ENCODE measurements at regions not wholly inside any gene's neighbourhood (a gene's known extent, or its start where the extent isn't known, plus 50 kb on each side); places are given as distances from the start of the nearest gene placed in this dataset.

- Mint-ChIP-seq H3K27ac (no peak overlapping the region), H3K4me3 (no peak overlapping the region), H3K36me3 (no peaks in the 10 kb centered on the region), H3K9me3 (peaks cover 4% of the 10 kb centered on the region), H3K4me1 (ENCODE audit: low read depth) (no peaks in the 10 kb centered on the region), H3K27me3 (no peaks in the 10 kb centered on the region)
- ChIA-PET POLR2A (no interaction called here), CTCF (interaction anchor here (1.5 kb wide), 1 partner anchor 98 kb away, joined by 4 read pairs; no protein-coding TSS in a partner anchor)
- intact Hi-C loops (cut with micrococcal nuclease): no loop called here
- DNase-seq: no peak
These were observed 97.4 kb downstream of the RHOB start for GRCh38 chr2:20544153-20544747.

GRCh38 chr2:20549144-20549543 is 101.8 kb downstream of the HS1BP3 start:
- ChIA-PET POLR2A (no interaction called here), CTCF (interaction anchor here (0.9 to 1.7 kb wide), 2 partner anchors 102 to 112 kb away, joined by 3 to 5 read pairs; partner anchors contain the start of gene HS1BP3)
- no peaks in the 10 kb centered on the region for H3K36me3 Mint-ChIP-seq
- H3K27ac Mint-ChIP-seq: no peak overlapping the region
- intact Hi-C loops (cut with micrococcal nuclease): no loop called here
- no peak for DNase-seq
- H3K4me1 Mint-ChIP-seq (ENCODE audit: low read depth): no peaks in the 10 kb centered on the region
- no peaks in the 10 kb centered on the region for H3K27me3 Mint-ChIP-seq
- peaks cover 4% of the 10 kb centered on the region for H3K9me3 Mint-ChIP-seq
- no peak overlapping the region for H3K4me3 Mint-ChIP-seq

- Mint-ChIP-seq H3K36me3 (no peaks in the 10 kb centered on the region), H3K9me3 (peaks cover 4% of the 10 kb centered on the region), H3K4me1 (ENCODE audit: low read depth) (no peaks in the 10 kb centered on the region), H3K27ac (no peak overlapping the region), H3K4me3 (no peak overlapping the region), H3K27me3 (no peaks in the 10 kb centered on the region)
- intact Hi-C loops (cut with micrococcal nuclease): no loop called here
- CTCF ChIA-PET: interaction anchor here (1.7 kb wide), 1 partner anchor 101 kb away, joined by 5 read pairs; the partner anchor contains the start of gene HS1BP3
- no peak for DNase-seq
- POLR2A ChIA-PET: no interaction called here
These were observed 101.1 kb downstream of the HS1BP3 start for GRCh38 chr2:20549691-20550348.

- no peaks in the 10 kb centered on the region for H3K36me3 Mint-ChIP-seq
- no peaks in the 10 kb centered on the region for H3K27me3 Mint-ChIP-seq
- no peak for DNase-seq
- CTCF ChIA-PET: no interaction called here
- intact Hi-C loops (cut with micrococcal nuclease): no loop called here
- H3K9me3 Mint-ChIP-seq: no peaks in the 10 kb centered on the region
- H3K4me3 Mint-ChIP-seq: no peak overlapping the region
- no peak overlapping the region for H3K27ac Mint-ChIP-seq
- POLR2A ChIA-PET: no interaction called here
- no peaks in the 10 kb centered on the region for H3K4me1 Mint-ChIP-seq (ENCODE audit: low read depth)
These were observed 99.5 kb downstream of the HS1BP3 start for GRCh38 chr2:20551260-20551944.

- Mint-ChIP-seq H3K4me3 (no peak overlapping the region), H3K4me1 (ENCODE audit: low read depth) (no peaks in the 10 kb centered on the region), H3K9me3 (no peaks in the 10 kb centered on the region), H3K36me3 (no peaks in the 10 kb centered on the region), H3K27me3 (no peaks in the 10 kb centered on the region), H3K27ac (no peak overlapping the region)
- intact Hi-C loops (cut with micrococcal nuclease): no loop called here
- ChIA-PET POLR2A (no interaction called here), CTCF (no interaction called here)
- no peak for DNase-seq
These were observed 99.0 kb downstream of the HS1BP3 start for GRCh38 chr2:20551945-20552328.

- DNase-seq: no peak
- POLR2A ChIA-PET: no interaction called here
- CTCF ChIA-PET: no interaction called here
- intact Hi-C loops (cut with micrococcal nuclease): no loop called here
- Mint-ChIP-seq H3K27ac (no peak overlapping the region), H3K27me3 (no peaks in the 10 kb centered on the region), H3K36me3 (no peaks in the 10 kb centered on the region), H3K4me1 (ENCODE audit: low read depth) (no peaks in the 10 kb centered on the region), H3K9me3 (no peaks in the 10 kb centered on the region), H3K4me3 (no peak overlapping the region)
These were observed 98.1 kb downstream of the HS1BP3 start for GRCh38 chr2:20552847-20553246.

- no peaks in the 10 kb centered on the region for H3K9me3 Mint-ChIP-seq
- CTCF ChIA-PET: no interaction called here
- no peaks in the 10 kb centered on the region for H3K36me3 Mint-ChIP-seq
- intact Hi-C loops (cut with micrococcal nuclease): no loop called here
- no peaks in the 10 kb centered on the region for H3K4me1 Mint-ChIP-seq (ENCODE audit: low read depth)
- H3K27me3 Mint-ChIP-seq: peaks cover 6% of the 10 kb centered on the region
- POLR2A ChIA-PET: no interaction called here
- H3K4me3 Mint-ChIP-seq: no peak overlapping the region
- H3K27ac Mint-ChIP-seq: no peak overlapping the region
- DNase-seq: no peak
These were observed 97.3 kb downstream of the HS1BP3 start for GRCh38 chr2:20553580-20553979.

- intact Hi-C loops (cut with micrococcal nuclease): no loop called here
- Mint-ChIP-seq H3K4me1 (ENCODE audit: low read depth) (no peaks in the 10 kb centered on the region), H3K36me3 (no peaks in the 10 kb centered on the region), H3K9me3 (no peaks in the 10 kb centered on the region), H3K4me3 (no peak overlapping the region), H3K27me3 (peaks cover 6% of the 10 kb centered on the region), H3K27ac (no peak overlapping the region)
- ChIA-PET CTCF (no interaction called here), POLR2A (no interaction called here)
- DNase-seq: no peak
These were observed 94.9 kb downstream of the HS1BP3 start for GRCh38 chr2:20555954-20556353.

GRCh38 chr2:20556756-20557155 is 94.1 kb downstream of the HS1BP3 start:
- intact Hi-C loops (cut with micrococcal nuclease): no loop called here
- no peak overlapping the region for H3K4me3 Mint-ChIP-seq
- H3K4me1 Mint-ChIP-seq (ENCODE audit: low read depth): no peaks in the 10 kb centered on the region
- CTCF ChIA-PET: no interaction called here
- POLR2A ChIA-PET: no interaction called here
- H3K9me3 Mint-ChIP-seq: no peaks in the 10 kb centered on the region
- H3K27me3 Mint-ChIP-seq: peaks cover 6% of the 10 kb centered on the region
- no peaks in the 10 kb centered on the region for H3K36me3 Mint-ChIP-seq
- no peak for DNase-seq
- no peak overlapping the region for H3K27ac Mint-ChIP-seq

GRCh38 chr2:20557226-20557625 is 93.7 kb downstream of the HS1BP3 start:
- no peaks in the 10 kb centered on the region for H3K36me3 Mint-ChIP-seq
- intact Hi-C loops (cut with micrococcal nuclease): no loop called here
- H3K27me3 Mint-ChIP-seq: peaks cover 6% of the 10 kb centered on the region
- H3K4me3 Mint-ChIP-seq: no peak overlapping the region
- ChIA-PET POLR2A (no interaction called here), CTCF (no interaction called here)
- DNase-seq: no peak
- H3K9me3 Mint-ChIP-seq: no peaks in the 10 kb centered on the region
- H3K27ac Mint-ChIP-seq: no peak overlapping the region
- H3K4me1 Mint-ChIP-seq (ENCODE audit: low read depth): no peaks in the 10 kb centered on the region

GRCh38 chr2:20557635-20558034 is 93.3 kb downstream of the HS1BP3 start:
- Mint-ChIP-seq H3K27ac (no peak overlapping the region), H3K4me3 (no peak overlapping the region), H3K4me1 (ENCODE audit: low read depth) (no peaks in the 10 kb centered on the region), H3K36me3 (no peaks in the 10 kb centered on the region), H3K9me3 (no peaks in the 10 kb centered on the region), H3K27me3 (peaks cover 6% of the 10 kb centered on the region)
- CTCF ChIA-PET: no interaction called here
- intact Hi-C loops (cut with micrococcal nuclease): no loop called here
- DNase-seq: no peak
- POLR2A ChIA-PET: no interaction called here

GRCh38 chr2:20558391-20559150 is 92.3 kb downstream of the HS1BP3 start:
- Mint-ChIP-seq H3K27ac (no peak overlapping the region), H3K4me3 (no peak overlapping the region), H3K9me3 (no peaks in the 10 kb centered on the region), H3K36me3 (no peaks in the 10 kb centered on the region), H3K27me3 (peaks cover 6% of the 10 kb centered on the region), H3K4me1 (ENCODE audit: low read depth) (no peaks in the 10 kb centered on the region)
- POLR2A ChIA-PET: no interaction called here
- CTCF ChIA-PET: no interaction called here
- intact Hi-C loops (cut with micrococcal nuclease): no loop called here
- DNase-seq: no peak

All from activated CD4-positive, alpha-beta memory T cell treated with anti-CD3 and anti-CD28 coated beads for 36 hours (primary cell).